Neural crest cell (in vitro differentiated cells): ENCODE measurements at regions not wholly inside any gene's neighbourhood (a gene's known extent, or its start where the extent isn't known, plus 50 kb on each side); places are given as distances from the start of the nearest gene placed in this dataset.

ENCODE experiments used
- DNase-seq: peaks from one replicate; pipeline ENCODE4 v3.0.0; 2021; ENCODE audit warnings: low read depth, mixed read lengths, low spot score
- H3K27ac Mint-ChIP-seq: one replicate; pipeline ENCODE4 v1.8.0; 2021; ENCODE audit warnings: mild to moderate bottlenecking, mixed read lengths; ENCODE audit not compliant: unreplicated experiment
- H3K27me3 Mint-ChIP-seq: 2 replicates; pipeline ENCODE4 v1.8.0; 2021; ENCODE audit warnings: low read depth, mild to moderate bottlenecking, mixed read lengths
- H3K36me3 Mint-ChIP-seq: 2 replicates; pipeline ENCODE4 v1.8.0; 2021; ENCODE audit warnings: low read depth, mild to moderate bottlenecking, mixed read lengths
- H3K4me1 Mint-ChIP-seq: 2 replicates; pipeline ENCODE4 v1.8.0; 2021; ENCODE audit warnings: mixed read lengths
- H3K4me3 Mint-ChIP-seq: one replicate; pipeline ENCODE4 v1.8.0; 2021; ENCODE audit warnings: mild to moderate bottlenecking, mixed read lengths
- H3K9me3 Mint-ChIP-seq: 2 replicates; pipeline ENCODE4 v1.8.0; 2021; ENCODE audit warnings: mixed read lengths
- TF ChIP-seq, protein P1 (sequence below): fragments of 200-600 bp; sonication (generic); conservative IDR thresholded peaks from 2 replicates; pipeline ENCODE4 v1.5.0; 2021; ENCODE audit warnings: antibody characterized with exemption, mild to moderate bottlenecking

DNA sequence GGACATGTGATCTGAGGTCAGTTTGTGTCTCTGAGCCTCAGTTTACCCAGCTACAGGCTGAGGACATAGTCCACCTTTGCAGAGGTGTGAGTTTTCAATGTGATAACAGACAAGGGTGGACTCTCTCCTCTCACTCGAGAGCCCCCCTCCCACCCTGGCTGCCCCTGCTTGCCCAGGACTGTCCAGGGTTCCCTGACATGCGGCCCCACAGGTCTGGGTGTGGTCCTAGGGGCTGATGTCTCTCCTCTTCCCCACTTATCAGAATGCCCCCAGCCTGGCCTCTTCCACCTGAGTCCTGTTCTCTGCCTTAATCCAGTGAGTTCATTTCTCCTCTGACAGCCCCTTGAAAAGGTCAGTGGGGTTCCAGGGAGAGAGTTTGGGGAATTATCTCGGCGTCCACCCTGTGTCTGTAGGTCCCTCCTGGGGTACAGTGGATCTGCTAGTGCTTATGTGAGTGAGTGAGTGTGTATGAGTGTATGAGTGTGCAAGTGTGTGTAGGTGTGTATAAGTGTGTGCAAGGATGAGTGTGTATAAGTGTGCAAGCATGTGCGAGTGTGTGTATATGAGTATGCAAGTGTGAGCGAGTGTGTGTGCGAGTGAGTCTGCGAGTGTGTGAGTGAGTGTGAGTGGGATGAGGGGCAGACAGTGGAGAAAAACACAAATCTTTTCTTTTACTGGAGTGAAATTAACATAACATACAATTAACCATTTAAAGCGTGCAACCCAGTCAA, 175.0 kb downstream of the IRF8 start:
- H3K36me3 Mint-ChIP-seq, result no peaks in the 10 kb centered on the region
- peak overlapping the region; percentile 27 for H3K27ac Mint-ChIP-seq
- H3K4me1 Mint-ChIP-seq, result peaks cover 36% of the 10 kb centered on the region
- TF ChIP-seq, protein P1, sequence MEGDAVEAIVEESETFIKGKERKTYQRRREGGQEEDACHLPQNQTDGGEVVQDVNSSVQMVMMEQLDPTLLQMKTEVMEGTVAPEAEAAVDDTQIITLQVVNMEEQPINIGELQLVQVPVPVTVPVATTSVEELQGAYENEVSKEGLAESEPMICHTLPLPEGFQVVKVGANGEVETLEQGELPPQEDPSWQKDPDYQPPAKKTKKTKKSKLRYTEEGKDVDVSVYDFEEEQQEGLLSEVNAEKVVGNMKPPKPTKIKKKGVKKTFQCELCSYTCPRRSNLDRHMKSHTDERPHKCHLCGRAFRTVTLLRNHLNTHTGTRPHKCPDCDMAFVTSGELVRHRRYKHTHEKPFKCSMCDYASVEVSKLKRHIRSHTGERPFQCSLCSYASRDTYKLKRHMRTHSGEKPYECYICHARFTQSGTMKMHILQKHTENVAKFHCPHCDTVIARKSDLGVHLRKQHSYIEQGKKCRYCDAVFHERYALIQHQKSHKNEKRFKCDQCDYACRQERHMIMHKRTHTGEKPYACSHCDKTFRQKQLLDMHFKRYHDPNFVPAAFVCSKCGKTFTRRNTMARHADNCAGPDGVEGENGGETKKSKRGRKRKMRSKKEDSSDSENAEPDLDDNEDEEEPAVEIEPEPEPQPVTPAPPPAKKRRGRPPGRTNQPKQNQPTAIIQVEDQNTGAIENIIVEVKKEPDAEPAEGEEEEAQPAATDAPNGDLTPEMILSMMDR, result no peak
- H3K9me3 Mint-ChIP-seq, result no peaks in the 10 kb centered on the region
- H3K4me3 Mint-ChIP-seq, result no peak overlapping the region
- H3K27me3 Mint-ChIP-seq, result peaks cover 52% of the 10 kb centered on the region
- DNase-seq, result no peak

DNA sequence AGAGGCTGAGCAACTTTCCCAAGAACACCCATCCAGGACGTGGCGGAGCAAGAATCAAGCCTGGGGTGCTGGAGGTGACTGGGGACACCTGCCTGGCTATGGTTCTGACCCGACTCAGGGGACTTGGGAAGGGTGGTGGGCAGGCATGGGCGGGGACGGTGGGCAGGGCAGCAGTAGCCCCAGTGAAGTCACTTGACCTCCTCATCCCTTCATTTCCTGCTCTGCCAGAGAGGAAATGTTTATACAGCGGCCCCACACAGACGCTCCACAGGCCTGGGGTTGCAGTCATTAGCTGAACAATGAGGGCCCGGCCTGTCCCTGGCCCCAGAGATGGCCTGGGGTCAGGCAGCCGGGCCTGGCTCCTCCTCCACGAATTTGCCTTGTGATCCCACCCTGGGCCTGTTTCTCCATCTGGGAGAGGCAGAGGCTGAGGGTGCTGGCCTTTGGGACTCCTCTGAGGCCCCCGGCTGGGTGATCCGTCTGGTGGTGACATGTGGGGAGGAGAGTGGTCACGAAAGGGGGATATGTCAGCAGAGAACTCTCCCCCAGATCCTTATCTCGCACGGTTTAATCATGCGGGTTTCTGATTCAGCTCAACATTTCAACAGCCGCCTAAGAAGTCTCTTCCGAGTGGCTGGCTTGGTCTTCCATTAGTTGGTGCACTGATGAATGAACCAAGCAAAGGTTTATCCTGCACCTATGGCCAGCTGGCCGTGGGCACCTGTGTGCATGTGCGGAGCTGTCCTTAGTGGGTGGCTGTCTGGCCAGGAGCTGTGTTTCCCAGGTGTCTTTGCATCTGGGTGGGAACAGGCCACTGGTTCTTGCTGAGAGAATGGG, 175.9 kb downstream of the IRF8 start:
- H3K27me3 Mint-ChIP-seq, result peaks cover 59% of the 10 kb centered on the region
- no peaks in the 10 kb centered on the region for H3K9me3 Mint-ChIP-seq
- DNase-seq, result peak; percentile 42
- H3K4me1 Mint-ChIP-seq, result peaks cover 36% of the 10 kb centered on the region
- H3K4me3 Mint-ChIP-seq, result peak overlapping the region; percentile 71
- H3K36me3 Mint-ChIP-seq, result no peaks in the 10 kb centered on the region
- H3K27ac Mint-ChIP-seq, result no peak overlapping the region
- TF ChIP-seq, protein P1, result no peak

GRCh38 chr16:86075488-86075785, 176.5 kb downstream of the IRF8 start:
- Mint-ChIP-seq H3K36me3 (no peaks in the 10 kb centered on the region), H3K27me3 (peaks cover 62% of the 10 kb centered on the region), H3K27ac (no peak overlapping the region), H3K4me1 (peaks cover 31% of the 10 kb centered on the region), H3K9me3 (no peaks in the 10 kb centered on the region), H3K4me3 (no peak overlapping the region)
- no peak for DNase-seq
- TF ChIP-seq, protein P1, result no peak

DNA sequence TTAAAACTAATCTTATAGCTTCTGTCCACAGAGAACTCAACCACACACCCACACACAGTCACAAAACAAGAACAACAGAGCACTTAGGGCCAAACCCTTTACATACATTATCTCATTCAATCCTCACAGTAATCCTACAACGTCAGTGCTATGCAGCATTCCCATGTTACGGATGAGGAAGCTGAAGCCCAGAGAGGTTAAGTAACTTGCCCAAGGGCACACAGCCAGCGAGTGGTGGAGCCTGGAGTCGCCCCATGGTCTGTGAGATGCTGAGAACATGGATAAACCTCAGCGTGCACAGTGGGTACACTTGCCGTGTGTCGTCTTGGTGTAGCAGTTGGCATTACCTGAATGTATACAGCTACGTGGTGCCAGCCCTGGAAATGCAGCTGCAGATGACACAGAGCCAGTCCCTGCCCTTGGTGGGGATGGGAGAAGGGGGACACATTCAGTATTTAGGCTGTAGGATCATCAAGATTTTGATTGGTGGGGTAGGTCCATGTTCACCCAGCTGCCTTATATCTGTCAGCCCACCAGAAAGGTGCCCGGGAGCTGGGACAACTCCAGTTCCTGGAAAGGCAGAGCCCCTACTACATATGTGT, 177.0 kb downstream of the IRF8 start:
- DNase-seq, result no peak
- no peak overlapping the region for H3K27ac Mint-ChIP-seq
- no peaks in the 10 kb centered on the region for H3K9me3 Mint-ChIP-seq
- H3K27me3 Mint-ChIP-seq, result peaks cover 62% of the 10 kb centered on the region
- H3K4me1 Mint-ChIP-seq, result peaks cover 26% of the 10 kb centered on the region
- H3K36me3 Mint-ChIP-seq, result no peaks in the 10 kb centered on the region
- TF ChIP-seq, protein P1, result no peak
- H3K4me3 Mint-ChIP-seq, result no peak overlapping the region

DNA sequence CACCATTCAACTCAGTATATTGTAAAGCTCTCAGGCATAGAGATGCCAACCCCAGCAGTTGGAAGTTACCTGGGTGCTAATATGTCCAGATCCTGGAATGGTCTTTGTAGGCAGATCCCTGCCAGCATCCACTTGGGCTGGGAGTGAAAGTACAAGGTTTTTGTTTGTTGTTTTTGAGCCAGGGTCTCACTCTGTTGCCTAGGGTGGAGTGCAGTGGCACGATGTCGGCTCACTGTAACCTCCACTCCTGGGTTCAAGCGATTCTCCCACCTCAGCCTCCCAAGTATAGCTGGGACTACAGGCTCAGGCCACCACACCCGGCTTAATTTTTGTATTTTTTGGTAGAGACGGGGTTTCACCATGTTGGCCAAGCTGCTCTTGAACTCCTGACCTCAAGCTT, 177.6 kb downstream of the IRF8 start:
- H3K4me3 Mint-ChIP-seq, result no peak overlapping the region
- H3K27me3 Mint-ChIP-seq, result peaks cover 60% of the 10 kb centered on the region
- TF ChIP-seq, protein P1, result no peak
- H3K27ac Mint-ChIP-seq, result no peak overlapping the region
- H3K9me3 Mint-ChIP-seq, result no peaks in the 10 kb centered on the region
- no peaks in the 10 kb centered on the region for H3K36me3 Mint-ChIP-seq
- DNase-seq, result no peak
- H3K4me1 Mint-ChIP-seq, result peaks cover 26% of the 10 kb centered on the region
